ENCODE measurements at regions not wholly inside any gene's neighbourhood (a gene's known extent, or its start where the extent isn't known, plus 50 kb on each side); places are given as distances from the start of the nearest gene placed in this dataset.
"Not testable (repeated sequence)": the region's sequence is repeated elsewhere in the genome, so short reads cannot be mapped to it uniquely, and the experiment has no call there.

DNA sequence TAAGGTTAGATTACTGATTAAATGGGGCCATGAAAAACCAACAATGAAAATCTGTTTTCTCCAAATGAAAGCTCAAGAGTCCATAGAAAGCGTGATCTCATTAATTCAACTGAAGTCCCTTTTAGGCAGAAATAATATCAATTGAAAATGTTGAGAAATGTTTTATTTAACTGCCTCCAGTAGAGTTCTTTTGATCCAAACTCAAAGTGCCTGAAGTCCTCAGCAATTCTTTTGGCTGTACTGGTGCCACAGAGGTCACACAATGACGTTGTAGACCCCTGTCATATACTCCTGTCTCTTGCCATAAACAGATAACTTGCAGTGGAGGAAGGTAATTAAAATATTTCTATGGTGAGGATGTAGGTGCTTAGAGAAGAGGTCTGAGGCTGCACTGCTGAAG, 1420.5 kb downstream of the CDH12 start:
- no peak overlapping the region for H3K4me2 ChIP-seq
- H3K4me1 ChIP-seq, result no peaks in the 10 kb centered on the region
- no peaks in the 10 kb centered on the region for H3K79me2 ChIP-seq (ENCODE audit: low read depth)
- H3K9ac ChIP-seq, result no peak overlapping the region
- H3K4me3 ChIP-seq, result no peak overlapping the region
- no peaks in the 10 kb centered on the region for H3K27me3 ChIP-seq
- Mint-ChIP-seq H3K27me3 (ENCODE audit: insufficient read depth, low read depth) (no peaks in the 10 kb centered on the region), H3K36me3 (no peaks in the 10 kb centered on the region), H3K27ac (no peak overlapping the region), H3K4me1 (no peaks in the 10 kb centered on the region), H3K9me3 (no peaks in the 10 kb centered on the region), H3K4me3 (no peak overlapping the region)
- H4K20me1 ChIP-seq (ENCODE audit: low read depth), result no peaks in the 10 kb centered on the region
- no peaks in the 10 kb centered on the region for H3F3A ChIP-seq (ENCODE audit: low read depth)
- H3K9me3 ChIP-seq (ENCODE audit: low read depth), result no peaks in the 10 kb centered on the region
- no peak overlapping the region for H3K27ac ChIP-seq
- H2AFZ ChIP-seq (replicated peaks), result no peak overlapping the region
- no peak for DNase-seq (ENCODE audit: low spot score)
- no peaks in the 10 kb centered on the region for H3K36me3 ChIP-seq
- TF ChIP-seq EZH2phosphoT487 (IDR thresholded peaks at IDR 0.05), result no peak

DNA sequence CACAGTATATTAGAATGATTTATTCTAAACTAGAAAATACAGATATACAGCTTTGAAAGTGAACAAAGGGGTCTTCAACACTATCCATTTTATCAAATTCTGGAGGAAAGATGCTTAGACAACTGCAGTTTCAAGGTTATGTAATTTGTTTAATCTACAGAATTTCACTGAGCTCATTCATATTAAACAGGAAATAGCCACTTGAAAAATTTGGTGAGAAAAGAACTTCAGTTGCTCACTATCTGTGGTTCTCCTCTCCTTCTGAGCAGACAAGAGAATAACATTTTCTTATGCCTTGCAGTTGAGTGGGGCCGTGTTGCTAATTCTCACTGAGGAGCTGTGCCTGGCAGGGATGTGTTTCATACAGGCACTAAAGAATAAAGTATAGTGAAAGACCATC, 1428.2 kb downstream of the CDH12 start:
- Histone ChIP-seq H3K27ac (no peak overlapping the region), H3K9me3 (ENCODE audit: low read depth) (no peaks in the 10 kb centered on the region), H4K20me1 (ENCODE audit: low read depth) (no peaks in the 10 kb centered on the region), H3F3A (ENCODE audit: low read depth) (no peaks in the 10 kb centered on the region), H3K4me3 (no peak overlapping the region), H3K27me3 (no peaks in the 10 kb centered on the region), H3K4me2 (no peak overlapping the region), H2AFZ (replicated peaks) (no peak overlapping the region), H3K36me3 (no peaks in the 10 kb centered on the region), H3K9ac (no peak overlapping the region), H3K79me2 (ENCODE audit: low read depth) (no peaks in the 10 kb centered on the region), H3K4me1 (no peaks in the 10 kb centered on the region)
- no peak overlapping the region for H3K27ac Mint-ChIP-seq
- no peaks in the 10 kb centered on the region for H3K4me1 Mint-ChIP-seq
- no peak for TF ChIP-seq EZH2phosphoT487 (IDR thresholded peaks at IDR 0.05)
- TF ChIP-seq, protein P1, sequence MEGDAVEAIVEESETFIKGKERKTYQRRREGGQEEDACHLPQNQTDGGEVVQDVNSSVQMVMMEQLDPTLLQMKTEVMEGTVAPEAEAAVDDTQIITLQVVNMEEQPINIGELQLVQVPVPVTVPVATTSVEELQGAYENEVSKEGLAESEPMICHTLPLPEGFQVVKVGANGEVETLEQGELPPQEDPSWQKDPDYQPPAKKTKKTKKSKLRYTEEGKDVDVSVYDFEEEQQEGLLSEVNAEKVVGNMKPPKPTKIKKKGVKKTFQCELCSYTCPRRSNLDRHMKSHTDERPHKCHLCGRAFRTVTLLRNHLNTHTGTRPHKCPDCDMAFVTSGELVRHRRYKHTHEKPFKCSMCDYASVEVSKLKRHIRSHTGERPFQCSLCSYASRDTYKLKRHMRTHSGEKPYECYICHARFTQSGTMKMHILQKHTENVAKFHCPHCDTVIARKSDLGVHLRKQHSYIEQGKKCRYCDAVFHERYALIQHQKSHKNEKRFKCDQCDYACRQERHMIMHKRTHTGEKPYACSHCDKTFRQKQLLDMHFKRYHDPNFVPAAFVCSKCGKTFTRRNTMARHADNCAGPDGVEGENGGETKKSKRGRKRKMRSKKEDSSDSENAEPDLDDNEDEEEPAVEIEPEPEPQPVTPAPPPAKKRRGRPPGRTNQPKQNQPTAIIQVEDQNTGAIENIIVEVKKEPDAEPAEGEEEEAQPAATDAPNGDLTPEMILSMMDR (IDR thresholded peaks at IDR 0.05), result no peak
- TF ChIP-seq EZH2 (IDR thresholded peaks at IDR 0.05), result no peak
- no peaks in the 10 kb centered on the region for H3K27me3 Mint-ChIP-seq (ENCODE audit: insufficient read depth, low read depth)
- no peaks in the 10 kb centered on the region for H3K9me3 Mint-ChIP-seq
- H3K36me3 Mint-ChIP-seq, result no peaks in the 10 kb centered on the region
- no peak overlapping the region for H3K4me3 Mint-ChIP-seq
- no peak for DNase-seq (ENCODE audit: low spot score)

DNA sequence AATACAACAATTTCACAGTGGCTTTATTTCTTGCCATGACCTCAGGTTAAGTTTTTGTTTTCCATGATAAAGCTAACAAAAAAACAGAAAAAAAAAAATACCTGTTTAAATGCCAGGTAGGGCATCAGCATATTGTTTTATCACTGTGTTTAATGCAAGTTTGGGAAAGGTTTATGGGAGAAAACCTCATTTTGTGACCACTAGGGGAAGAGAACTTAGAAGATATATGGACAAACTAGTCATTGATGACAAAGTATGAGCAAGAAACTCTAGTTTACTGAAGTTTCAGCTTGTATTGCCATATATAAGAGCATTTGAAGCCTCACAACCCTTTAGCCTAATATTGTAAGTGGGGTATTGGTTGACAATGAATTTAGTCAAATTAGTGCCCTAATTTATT, 1431.4 kb upstream of the CDH18 start:
- no peaks in the 10 kb centered on the region for H3F3A ChIP-seq (ENCODE audit: low read depth)
- H3K4me1 ChIP-seq, result no peaks in the 10 kb centered on the region
- Mint-ChIP-seq H3K27me3 (ENCODE audit: insufficient read depth, low read depth) (peaks cover 2% of the 10 kb centered on the region), H3K27ac (no peak overlapping the region), H3K4me3 (no peak overlapping the region), H3K9me3 (no peaks in the 10 kb centered on the region), H3K36me3 (no peaks in the 10 kb centered on the region), H3K4me1 (no peaks in the 10 kb centered on the region)
- H3K27ac ChIP-seq, result no peak overlapping the region
- no peak overlapping the region for H2AFZ ChIP-seq (replicated peaks)
- no peaks in the 10 kb centered on the region for H3K36me3 ChIP-seq
- H3K9ac ChIP-seq, result no peak overlapping the region
- TF ChIP-seq EZH2phosphoT487 (IDR thresholded peaks at IDR 0.05), result no peak
- TF ChIP-seq EZH2 (IDR thresholded peaks at IDR 0.05), result no peak
- TF ChIP-seq, protein P1 (IDR thresholded peaks at IDR 0.05), result peak; percentile 11
- H3K4me3 ChIP-seq, result no peak overlapping the region
- H3K79me2 ChIP-seq (ENCODE audit: low read depth), result no peaks in the 10 kb centered on the region
- H3K4me2 ChIP-seq, result no peak overlapping the region
- no peaks in the 10 kb centered on the region for H3K9me3 ChIP-seq (ENCODE audit: low read depth)
- no peaks in the 10 kb centered on the region for H3K27me3 ChIP-seq
- no peak for DNase-seq (ENCODE audit: low spot score)
- no peaks in the 10 kb centered on the region for H4K20me1 ChIP-seq (ENCODE audit: low read depth)

DNA sequence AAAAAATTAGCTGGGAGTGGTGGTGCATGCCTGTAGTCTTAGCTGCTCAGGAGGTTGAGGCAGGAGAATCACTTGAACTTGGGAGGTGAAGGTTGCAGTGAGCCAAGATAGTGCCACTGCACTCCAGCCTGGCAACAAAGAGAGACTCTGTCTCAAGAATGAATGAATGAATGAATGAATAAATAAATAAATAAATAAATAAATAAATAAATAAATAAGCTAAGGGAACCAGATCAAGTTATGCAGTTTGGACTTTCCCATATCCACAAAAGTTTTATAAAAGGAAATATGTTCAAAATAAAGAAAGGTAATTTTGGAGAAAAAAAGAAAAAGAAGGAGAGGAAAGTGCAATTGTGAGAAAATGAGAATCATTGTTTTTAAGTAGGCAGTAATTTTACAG, 1414.1 kb upstream of the CDH18 start:
- H3K36me3 Mint-ChIP-seq; H3K4me2 ChIP-seq; H3K36me3 ChIP-seq; H3K9me3 ChIP-seq (ENCODE audit: low read depth); H3K9me3 Mint-ChIP-seq; H3K4me1 ChIP-seq; H3K4me3 Mint-ChIP-seq; H3K27ac ChIP-seq; H3K4me1 Mint-ChIP-seq; H3K27ac Mint-ChIP-seq; H3K79me2 ChIP-seq (ENCODE audit: low read depth); H3K9ac ChIP-seq; H2AFZ ChIP-seq (replicated peaks); DNase-seq (ENCODE audit: low spot score); H4K20me1 ChIP-seq (ENCODE audit: low read depth); H3K4me3 ChIP-seq; H3F3A ChIP-seq (ENCODE audit: low read depth); H3K27me3 Mint-ChIP-seq (ENCODE audit: insufficient read depth, low read depth); H3K27me3 ChIP-seq: not testable (repeated sequence)

Measured in neural progenitor cell (in vitro differentiated cells).